Heart left ventricle (tissue), 16 donors: ENCODE measurements at regions not wholly inside any gene's neighbourhood (a gene's known extent, or its start where the extent isn't known, plus 50 kb on each side); places are given as distances from the start of the nearest gene placed in this dataset.

Experiments used
- ATAC-seq, 4 donors: fragments of 200-7000 bp; cut with Tn5 transposase; one replicate each; pipeline ENCODE4 v1.9.1; 2020 to 2022; ENCODE audit warnings: moderate library complexity in 4 of 4, mild to moderate bottlenecking in 3 of 4, moderate number of reproducible peaks in 1 of 4
- DNase-seq, 5 donors: peaks; one replicate each; pipeline ENCODE4 v3.0.0-alpha.2; 2020
- H3K27ac ChIP-seq, 12 donors: fragments of 200-600 bp; sonication (generic) in 4 of 12; one replicate each; pipeline versions ENCODE4 v1.5.0 to v1.8.0; 2016 to 2022; ENCODE audit warnings: mild to moderate bottlenecking in 2 of 12
- H3K27me3 ChIP-seq, 9 donors: fragments of 200-600 bp; sonication (generic) in 2 of 9; one replicate each; pipeline versions ENCODE4 v1.5.1 to v1.8.0; 2016 to 2022; ENCODE audit warnings: mild to moderate bottlenecking in 3 of 9
- H3K36me3 ChIP-seq, 9 donors: fragments of 200-600 bp; sonication (generic) in 2 of 9; one replicate each; pipeline versions ENCODE4 v1.5.0 to v1.8.0; 2018 to 2022; ENCODE audit warnings: mild to moderate bottlenecking in 2 of 9
- H3K4me1 ChIP-seq, 12 donors: fragments of 200-600 bp; sonication (generic) in 4 of 12; one replicate each; pipeline versions ENCODE4 v1.5.0 to v1.8.0; 2016 to 2022; ENCODE audit warnings: mild to moderate bottlenecking in 3 of 12
- H3K4me3 ChIP-seq, 12 donors: fragments of 200-600 bp; sonication (generic) in 4 of 12; one replicate each; pipeline versions ENCODE4 v1.5.0 to v1.8.0; 2017 to 2022; ENCODE audit warnings: mild to moderate bottlenecking in 9 of 12, moderate library complexity in 4 of 12
- H3K9me3 ChIP-seq, 12 donors: fragments of 200-600 bp; sonication (generic) in 4 of 12; one replicate each; pipeline versions ENCODE4 v1.5.0 to v1.8.0; 2016 to 2022; ENCODE audit warnings: mild to moderate bottlenecking in 1 of 12
- CTCF ChIP-seq, 12 donors: fragments of 200-600 bp; sonication (generic) in 4 of 12; IDR thresholded peaks; one replicate each; pipeline versions ENCODE4 v1.5.0 to v1.8.0; 2018 to 2022; ENCODE audit warnings: antibody characterized with exemption in 12 of 12, mild to moderate bottlenecking in 5 of 12
- POLR2A ChIP-seq, 2 donors: fragments of 450-650 bp; IDR thresholded peaks; one replicate each; pipeline ENCODE4 v1.6.1; 2017; ENCODE audit warnings: antibody characterized with exemption in 2 of 2, mild to moderate bottlenecking in 2 of 2, moderate library complexity in 2 of 2
- WGBS, 4 donors: extraction: QIAGEN DNeasy Blood & Tissue Kit in 2 of 4; methylation state at CpG; one replicate each; pipeline versions ENCODE4 v1.1.5 to v1.1.7; 2013 to 2018; 5-methylcytosine and 5-hydroxymethylcytosine counted together
- intact Hi-C, 10 donors: fragments of 100-400 bp; cut with DNase I; formaldehyde crosslinking; loops; one replicate each; pipeline versions ENCODE4 v1.11.1 to v1.14.2; 2022
- donor health status: ischemic (EF 13 %, LVEDD 7.1; RV severe dilation, severe dysfunction).
- donor health status: healthy with polysubstance abuse.
- donor health status: DM: no; HTN: yes; CAD: no.
- donor health status: DM: no; HTN: no; CAD: no.
- donor health status: ischemic (EF 25% LVEDD 6.9; RV normal size, moderate dysfunction).
- donor health status: ischemic (EF 25% LVEDD 5.7; RV mildly dilated, moderate dysfunction).
- donor health status: healthy.
- donor health status: DM: yes; HTN: yes; CAD: no.
- donor health status: ischemic (EF 35%, LVEDD 5.7; RV mildly dilated, moderate dysfunction).
- donor health status: nonischemic (EF 11% LVEDD 7.7; RV severe dilation, severe dysfunction).
- donor health status: DM: yes; HTN: yes; CAD: no.
- donor health status: PGD.
- donor health status: ischemic (EF 29% LVEDD 5.4; RV normal size, mild dysfunction).
- donor health status: nonischemic (EF 23%, LVEDD 6.1; RV moderate dilation, normal function).

GRCh38 chr3:117523418-117523817, 813.8 kb downstream of the TUSC7 start:
- H3K4me3 ChIP-seq, result no peak overlapping the region
- H3K9me3 ChIP-seq, result peaks cover 0 to 4% (median 0%) of the 10 kb centered on the region in 12 donors
- DNase-seq (no peak), ATAC-seq (no peak)
- H3K36me3 ChIP-seq, result no peaks in the 10 kb centered on the region
- 50 to 77% (median 69%) methylated on average over 5 of the region's 5 CpGs for WGBS, 4 donors
- H3K27me3 ChIP-seq, result peaks cover 0 to 9% (median 0%) of the 10 kb centered on the region in 9 donors
- intact Hi-C loops, result loop anchor here in 1 of 10 donors (10.0 kb wide), 1 partner anchor 509 kb away; no protein-coding TSS in a partner anchor
- no peaks in the 10 kb centered on the region for H3K4me1 ChIP-seq
- no peak overlapping the region for H3K27ac ChIP-seq
- no peak for TF ChIP-seq CTCF (IDR thresholded peaks at IDR 0.05)
- TF ChIP-seq POLR2A (IDR thresholded peaks at IDR 0.05), result no peak

DNA sequence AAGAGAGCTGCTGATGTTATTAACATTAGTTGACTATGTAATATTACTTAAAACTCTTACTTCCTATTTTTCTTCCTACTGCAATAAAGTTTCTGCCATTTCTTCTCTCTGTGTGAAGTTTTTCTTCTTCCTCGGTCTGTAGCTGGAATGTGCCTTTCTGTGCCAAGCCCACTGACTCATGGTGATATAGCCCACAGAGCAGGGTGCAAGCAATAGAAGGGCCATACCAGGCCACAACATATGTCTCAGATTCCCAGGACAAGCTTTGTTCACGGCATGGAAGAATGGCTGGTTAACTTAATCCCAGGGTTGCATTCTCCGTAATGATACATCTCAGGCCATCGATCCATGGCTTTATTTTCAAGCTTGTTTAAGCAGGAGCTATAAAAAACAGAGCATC, 815.3 kb downstream of the TUSC7 start:
- DNase-seq, result no peak
- Histone ChIP-seq H3K27me3 (peaks cover 0 to 9% (median 0%) of the 10 kb centered on the region in 9 donors), H3K9me3 (peaks cover 0 to 5% (median 0%) of the 10 kb centered on the region in 12 donors), H3K36me3 (no peaks in the 10 kb centered on the region), H3K4me1 (no peaks in the 10 kb centered on the region), H3K4me3 (no peak overlapping the region), H3K27ac (no peak overlapping the region)
- TF ChIP-seq CTCF (IDR thresholded peaks at IDR 0.05), result no peak
- TF ChIP-seq POLR2A (IDR thresholded peaks at IDR 0.05), result no peak
- intact Hi-C loops, result loop anchor here in 2 of 10 donors (5.0 to 10.0 kb wide), 2 partner anchors 508 to 510 kb away; no protein-coding TSS in a partner anchor
- 71 to 84% (median 78%) methylated on average over 4 of the region's 4 CpGs for WGBS, 4 donors
- ATAC-seq, result no peak

DNA sequence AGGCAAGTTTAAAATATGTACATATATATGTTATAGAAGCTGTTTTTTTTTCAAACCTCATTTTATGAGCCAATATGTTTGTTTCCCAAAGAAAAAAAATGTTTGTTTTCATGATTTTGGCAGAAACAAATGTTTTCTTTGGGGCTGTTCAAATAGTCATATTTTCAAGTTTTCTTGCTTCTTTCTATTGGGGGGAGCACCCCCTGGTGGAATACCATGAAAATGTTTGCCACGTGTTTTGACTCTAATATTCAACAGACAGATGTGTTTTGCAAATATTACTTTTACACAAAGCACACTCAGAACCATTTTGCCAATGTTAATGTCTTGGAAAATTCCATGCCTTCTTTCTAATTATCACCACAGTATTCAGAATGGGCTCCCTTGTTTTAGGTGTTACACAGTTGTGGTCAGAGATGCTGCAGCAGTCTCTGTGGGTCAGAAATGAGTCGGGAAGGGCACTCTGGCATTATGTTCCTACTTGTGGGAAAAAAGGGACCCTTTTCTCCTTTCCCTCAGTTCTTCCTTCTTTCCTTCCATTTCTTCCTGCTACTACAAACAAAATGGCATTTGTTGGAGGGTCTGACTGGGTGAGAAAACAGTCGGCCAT, 817.0 kb downstream of the TUSC7 start:
- Histone ChIP-seq H3K27ac (no peak overlapping the region), H3K4me3 (no peak overlapping the region), H3K27me3 (peaks cover 0 to 9% (median 0%) of the 10 kb centered on the region in 9 donors), H3K9me3 (peaks cover 0 to 5% (median 0%) of the 10 kb centered on the region in 12 donors), H3K4me1 (no peaks in the 10 kb centered on the region), H3K36me3 (no peaks in the 10 kb centered on the region)
- intact Hi-C loops, result loop anchor here in 2 of 10 donors (5.0 to 10.0 kb wide), 2 partner anchors 509 to 512 kb away; no protein-coding TSS in a partner anchor
- WGBS, 4 donors, result 49 to 64% (median 58%) methylated on average over 3 of the region's 3 CpGs
- no peak for DNase-seq
- ATAC-seq, result no peak
- TF ChIP-seq POLR2A (IDR thresholded peaks at IDR 0.05) (no peak), CTCF (IDR thresholded peaks at IDR 0.05) (peak in 10 of 12 donors; percentile 19 to 55 (median 36))

- H3K27me3 ChIP-seq, result peaks cover 0 to 9% (median 0%) of the 10 kb centered on the region in 9 donors
- DNase-seq (no peak), ATAC-seq (no peak)
- H3K4me1 ChIP-seq, result no peaks in the 10 kb centered on the region
- no peak overlapping the region for H3K27ac ChIP-seq
- 75 to 89% (median 79%) methylated on average over 2 of the region's 2 CpGs for WGBS, 4 donors
- intact Hi-C loops, result loop anchor here in 2 of 10 donors (5.0 to 10.0 kb wide), 2 partner anchors 510 to 513 kb away; no protein-coding TSS in a partner anchor
- no peak overlapping the region for H3K4me3 ChIP-seq
- H3K9me3 ChIP-seq, result peaks cover 0 to 5% (median 0%) of the 10 kb centered on the region in 12 donors
- no peaks in the 10 kb centered on the region for H3K36me3 ChIP-seq
- TF ChIP-seq POLR2A (IDR thresholded peaks at IDR 0.05), result no peak
- TF ChIP-seq CTCF (IDR thresholded peaks at IDR 0.05), result no peak
These were observed 817.8 kb downstream of the TUSC7 start for GRCh38 chr3:117527346-117527745.
